ENCODE measurements at regions not wholly inside any gene's neighbourhood (a gene's known extent, or its start where the extent isn't known, plus 50 kb on each side); places are given as distances from the start of the nearest gene placed in this dataset.
"Not testable (repeated sequence)": the region's sequence is repeated elsewhere in the genome, so short reads cannot be mapped to it uniquely, and the experiment has no call there.

DNA sequence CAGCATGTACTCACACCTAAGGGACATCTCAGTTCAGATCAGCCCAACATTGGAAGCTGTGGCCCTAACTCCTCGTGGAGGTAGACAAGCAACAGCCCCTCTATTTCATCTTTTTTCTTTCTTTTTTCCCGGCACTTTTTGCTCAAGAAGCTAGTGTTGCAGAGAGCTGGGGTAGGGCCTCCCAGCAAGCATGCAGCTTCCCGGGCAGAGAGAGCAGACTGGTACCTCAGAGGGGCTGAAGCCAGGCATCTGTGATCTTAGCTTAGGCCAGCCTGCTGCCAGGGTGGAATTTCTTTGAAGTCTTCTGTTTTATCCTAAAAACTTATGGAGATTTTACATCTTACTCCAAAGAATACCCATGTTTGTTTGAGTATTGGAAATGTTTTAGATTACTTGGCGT is 195.4 kb downstream of the C16orf95 start:
- Mint-ChIP-seq H3K27me3 (ENCODE audit: unreplicated experiment) (peaks cover 9% of the 10 kb centered on the region), H3K27ac (ENCODE audit: unreplicated experiment) (no peak overlapping the region), H3K36me3 (ENCODE audit: low read depth, unreplicated experiment) (no peaks in the 10 kb centered on the region), H3K9me3 (ENCODE audit: unreplicated experiment) (no peaks in the 10 kb centered on the region), H3K4me1 (ENCODE audit: unreplicated experiment) (peaks cover 24% of the 10 kb centered on the region), H3K4me3 (ENCODE audit: unreplicated experiment) (no peak overlapping the region)
- no peak for DNase-seq (ENCODE audit: low spot score)
- no peak for TF ChIP-seq CTCF (IDR thresholded peaks at IDR 0.05; ENCODE audit: unreplicated experiment)

DNA sequence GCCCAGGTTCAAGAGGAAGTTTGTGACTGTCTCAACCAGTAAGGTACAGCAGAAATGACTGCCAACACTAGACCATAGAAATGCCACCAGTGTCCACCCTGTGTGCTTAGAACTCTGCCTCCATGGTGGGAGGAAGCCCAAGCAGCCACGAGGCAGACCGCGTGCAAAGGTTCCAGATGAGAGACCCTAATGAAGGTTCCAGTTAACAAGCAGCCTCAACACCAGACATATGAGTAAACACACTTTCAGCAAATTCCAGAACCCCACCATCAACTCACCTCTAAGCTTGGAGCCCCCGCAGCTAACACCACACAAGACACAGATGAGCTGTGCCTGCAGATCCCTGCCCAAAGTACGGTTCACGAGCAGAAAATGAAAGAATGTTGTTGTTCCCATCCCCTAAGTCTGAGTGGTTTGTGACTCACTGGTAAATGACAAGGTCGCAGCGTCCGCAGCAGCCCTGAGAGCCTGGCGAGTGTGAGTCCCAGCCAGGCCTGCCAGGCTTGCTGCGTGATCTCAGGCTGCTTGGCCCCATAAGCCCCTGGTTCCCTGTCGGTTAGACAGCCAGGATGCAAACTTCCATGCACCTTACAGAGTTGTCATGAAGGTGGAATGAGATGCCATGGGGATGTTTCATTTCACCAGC is 193.7 kb downstream of the C16orf95 start:
- H3K4me3 Mint-ChIP-seq (ENCODE audit: unreplicated experiment) = no peak overlapping the region
- no peak for TF ChIP-seq CTCF (IDR thresholded peaks at IDR 0.05; ENCODE audit: unreplicated experiment)
- DNase-seq (ENCODE audit: low spot score) = no peak
- H3K27ac Mint-ChIP-seq (ENCODE audit: unreplicated experiment) = no peak overlapping the region
- H3K27me3 Mint-ChIP-seq (ENCODE audit: unreplicated experiment) = peaks cover 12% of the 10 kb centered on the region
- peaks cover 12% of the 10 kb centered on the region for H3K4me1 Mint-ChIP-seq (ENCODE audit: unreplicated experiment)
- H3K36me3 Mint-ChIP-seq (ENCODE audit: low read depth, unreplicated experiment) = no peaks in the 10 kb centered on the region
- H3K9me3 Mint-ChIP-seq (ENCODE audit: unreplicated experiment) = no peaks in the 10 kb centered on the region

- not testable (repeated sequence) for H3K27ac Mint-ChIP-seq (ENCODE audit: unreplicated experiment); H3K4me3 Mint-ChIP-seq (ENCODE audit: unreplicated experiment); H3K9me3 Mint-ChIP-seq (ENCODE audit: unreplicated experiment); H3K36me3 Mint-ChIP-seq (ENCODE audit: low read depth, unreplicated experiment); DNase-seq (ENCODE audit: low spot score)
- H3K27me3 Mint-ChIP-seq (ENCODE audit: unreplicated experiment) = peaks cover 12% of the 10 kb centered on the region
- H3K4me1 Mint-ChIP-seq (ENCODE audit: unreplicated experiment) = peaks cover 12% of the 10 kb centered on the region
Observed at GRCh38 chr16:87124405-87124804, 192.8 kb downstream of the C16orf95 start.

- H3K9me3 Mint-ChIP-seq (ENCODE audit: unreplicated experiment) = peaks cover 7% of the 10 kb centered on the region
- peaks cover 8% of the 10 kb centered on the region for H3K36me3 Mint-ChIP-seq (ENCODE audit: low read depth, unreplicated experiment)
- no peak overlapping the region for H3K4me3 Mint-ChIP-seq (ENCODE audit: unreplicated experiment)
- no peak overlapping the region for H3K27ac Mint-ChIP-seq (ENCODE audit: unreplicated experiment)
- peaks cover 12% of the 10 kb centered on the region for H3K27me3 Mint-ChIP-seq (ENCODE audit: unreplicated experiment)
- H3K4me1 Mint-ChIP-seq (ENCODE audit: unreplicated experiment) = peaks cover 8% of the 10 kb centered on the region
- TF ChIP-seq CTCF (IDR thresholded peaks at IDR 0.05; ENCODE audit: unreplicated experiment) = no peak
- DNase-seq (ENCODE audit: low spot score) = no peak
Observed at GRCh38 chr16:87125206-87126155, 191.7 kb downstream of the C16orf95 start.

DNA sequence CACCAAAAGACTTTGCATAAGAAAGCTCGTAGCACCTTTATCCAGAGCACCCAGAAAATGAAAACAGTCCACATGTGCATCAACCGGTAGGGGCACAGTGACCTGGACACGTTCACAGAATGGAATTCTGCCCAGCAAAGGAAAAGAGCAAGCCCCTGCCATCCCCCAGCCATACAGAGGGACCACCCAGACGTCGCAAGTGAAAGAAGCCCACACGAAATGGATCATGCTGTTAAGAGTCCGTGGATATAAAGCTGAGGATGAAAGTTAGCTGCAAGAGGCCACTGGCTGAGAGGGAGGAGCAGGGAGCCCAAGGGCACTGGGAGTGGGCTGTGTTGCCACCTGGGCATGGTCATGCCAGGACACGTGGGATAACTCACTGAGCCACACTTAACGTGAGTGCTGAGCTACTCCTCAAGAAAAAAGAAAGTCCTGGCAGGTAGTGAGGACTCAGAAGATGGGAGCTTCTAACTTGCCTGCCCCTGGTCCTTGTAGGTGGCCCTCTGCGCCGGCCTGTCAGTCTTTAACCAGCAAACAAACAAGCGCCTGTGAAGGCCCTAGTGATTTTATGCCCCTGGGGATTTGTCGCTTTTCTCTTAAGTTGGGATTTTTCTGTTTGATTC is 190.7 kb downstream of the C16orf95 start:
- Mint-ChIP-seq H3K27ac (ENCODE audit: unreplicated experiment) (no peak overlapping the region), H3K27me3 (ENCODE audit: unreplicated experiment) (peaks cover 17% of the 10 kb centered on the region), H3K36me3 (ENCODE audit: low read depth, unreplicated experiment) (peaks cover 8% of the 10 kb centered on the region), H3K4me1 (ENCODE audit: unreplicated experiment) (peaks cover 8% of the 10 kb centered on the region), H3K4me3 (ENCODE audit: unreplicated experiment) (no peak overlapping the region), H3K9me3 (ENCODE audit: unreplicated experiment) (peaks cover 7% of the 10 kb centered on the region)
- DNase-seq (ENCODE audit: low spot score) = no peak
- TF ChIP-seq CTCF (IDR thresholded peaks at IDR 0.05; ENCODE audit: unreplicated experiment) = no peak

All from endothelial cell (in vitro differentiated cells).